Upper lobe of left lung (tissue), 4 donors: ENCODE measurements at regions not wholly inside any gene's neighbourhood (a gene's known extent, or its start where the extent isn't known, plus 50 kb on each side); places are given as distances from the start of the nearest gene placed in this dataset.

Experiments
- CTCF ChIP-seq, 6 experiments: fragments of 450-650 bp in 4 of 6; fragments of 200-600 bp in 2 of 6; sonication (generic) in 2 of 6; IDR thresholded peaks; one replicate each; pipeline ENCODE4 v1.5.1; 2016 to 2019; ENCODE audit warnings: antibody characterized with exemption in 6 of 6
- EP300 ChIP-seq, 4 donors: sonication (generic); formaldehyde crosslinking; IDR thresholded peaks; one replicate each; pipeline ENCODE4 v1.5.1; 2017; ENCODE audit warnings: antibody characterized with exemption in 4 of 4, control low read depth in 2 of 4
- POLR2A ChIP-seq, 4 donors: fragments of 450-650 bp; IDR thresholded peaks; one replicate each; pipeline ENCODE4 v1.5.1; 2016 to 2017; ENCODE audit warnings: antibody characterized with exemption in 4 of 4, mild to moderate bottlenecking in 2 of 4
- POLR2AphosphoS5 ChIP-seq, 2 donors: sonication (generic); formaldehyde crosslinking; IDR thresholded peaks; one replicate each; pipeline ENCODE4 v1.5.1; 2017; ENCODE audit warnings: antibody characterized with exemption in 2 of 2

GRCh38 chr4:121593760-121594159 is 103.0 kb downstream of the ANXA5 start:
- TF ChIP-seq CTCF (IDR thresholded peaks at IDR 0.05): no peak
- TF ChIP-seq POLR2A (IDR thresholded peaks at IDR 0.05): no peak
- no peak for TF ChIP-seq EP300 (IDR thresholded peaks at IDR 0.05)
- TF ChIP-seq POLR2AphosphoS5 (IDR thresholded peaks at IDR 0.05): no peak
